IPS-18a (cell line): ENCODE measurements at regions not wholly inside any gene's neighbourhood (a gene's known extent, or its start where the extent isn't known, plus 50 kb on each side); places are given as distances from the start of the nearest gene placed in this dataset.

Source experiments
- H3K27ac ChIP-seq: one replicate; pipeline ENCODE4 v1.5.1; 2013; ENCODE audit warnings: low read length
- H3K27me3 ChIP-seq: one replicate; pipeline ENCODE4 v1.6.1; 2013; ENCODE audit warnings: mild to moderate bottlenecking, low read length; ENCODE audit not compliant: control insufficient read depth, insufficient read depth
- H3K36me3 ChIP-seq: one replicate; pipeline ENCODE4 v1.6.1; 2013; ENCODE audit warnings: low read depth, low read length; ENCODE audit not compliant: control insufficient read depth
- H3K4me1 ChIP-seq: one replicate; pipeline ENCODE4 v1.6.1; 2013; ENCODE audit warnings: low read depth, low read length; ENCODE audit not compliant: control insufficient read depth
- H3K4me3 ChIP-seq: one replicate; pipeline ENCODE4 v1.5.1; 2013; ENCODE audit warnings: low read length
- H3K9ac ChIP-seq: one replicate; pipeline ENCODE4 v1.6.1; 2013; ENCODE audit warnings: mild to moderate bottlenecking, low read length, moderate library complexity
- H3K9me3 ChIP-seq: one replicate; pipeline ENCODE4 v1.6.1; 2013; ENCODE audit warnings: low read depth, low read length; ENCODE audit not compliant: control insufficient read depth

DNA sequence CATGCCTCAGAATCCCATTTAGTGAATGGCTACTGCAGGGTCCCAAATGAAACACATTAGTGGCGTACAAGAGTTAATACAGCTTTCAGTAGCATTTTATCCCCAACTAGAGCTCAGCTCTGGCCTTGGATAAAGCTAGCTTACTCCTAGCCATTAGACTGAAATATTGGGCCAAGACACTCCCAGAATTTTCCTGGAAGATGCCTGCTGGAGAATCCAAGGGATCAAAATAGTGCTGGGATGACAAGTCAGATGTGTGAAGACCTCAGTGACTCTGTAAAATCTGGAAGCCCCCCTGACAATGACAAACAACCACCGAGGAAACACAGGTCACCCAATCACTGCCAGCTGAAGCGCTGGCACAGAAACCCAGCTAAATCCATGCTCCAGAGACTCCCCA lies 303.1 kb upstream of the SORL1-AS1 start:
- H3K4me3 ChIP-seq, result no peak overlapping the region
- no peaks in the 10 kb centered on the region for H3K9me3 ChIP-seq
- H3K4me1 ChIP-seq, result peaks cover 16% of the 10 kb centered on the region
- no peak overlapping the region for H3K9ac ChIP-seq
- no peaks in the 10 kb centered on the region for H3K27me3 ChIP-seq
- H3K36me3 ChIP-seq, result no peaks in the 10 kb centered on the region
- H3K27ac ChIP-seq, result no peak overlapping the region

DNA sequence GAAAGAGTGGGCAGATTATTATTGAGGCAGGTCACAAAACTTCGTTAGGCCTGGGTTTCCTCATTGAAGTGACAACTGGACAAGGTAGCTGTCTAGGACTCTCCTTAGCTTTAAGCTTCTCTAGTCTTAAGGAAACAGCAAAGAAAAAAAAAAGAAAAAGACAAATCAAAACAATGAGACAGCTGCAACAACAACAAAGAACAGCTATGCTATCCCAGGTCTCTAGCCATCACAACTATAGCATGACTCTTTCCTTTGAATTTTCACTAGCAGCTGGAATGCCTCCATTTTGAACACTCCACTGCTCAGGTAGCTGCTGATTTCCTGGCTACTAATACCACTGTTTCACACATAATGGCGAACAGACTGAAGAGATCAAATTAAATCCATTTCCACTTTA lies 302.4 kb upstream of the SORL1-AS1 start:
- no peaks in the 10 kb centered on the region for H3K9me3 ChIP-seq
- no peak overlapping the region for H3K4me3 ChIP-seq
- no peaks in the 10 kb centered on the region for H3K27me3 ChIP-seq
- H3K27ac ChIP-seq, result no peak overlapping the region
- H3K36me3 ChIP-seq, result no peaks in the 10 kb centered on the region
- H3K9ac ChIP-seq, result no peak overlapping the region
- H3K4me1 ChIP-seq, result peaks cover 16% of the 10 kb centered on the region

DNA sequence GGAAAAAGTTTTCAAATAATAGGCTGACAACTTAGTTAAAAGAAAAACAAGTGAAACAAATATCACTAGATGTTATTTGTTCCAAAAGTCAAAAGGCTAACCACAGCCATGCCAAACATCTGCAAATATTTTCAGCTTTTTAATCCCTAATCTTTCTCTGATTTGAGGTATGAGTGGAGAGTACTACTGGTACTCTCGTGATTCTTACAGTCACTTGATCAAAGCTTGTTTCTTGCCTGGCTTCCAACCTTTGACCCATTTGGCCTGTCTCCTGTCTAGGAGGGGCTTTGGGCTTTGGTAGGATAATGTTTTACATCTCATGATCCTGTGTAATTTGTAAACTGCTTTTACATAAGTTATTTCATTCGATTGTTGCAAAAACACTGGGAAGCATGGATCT lies 301.8 kb upstream of the SORL1-AS1 start:
- H3K27ac ChIP-seq, result no peak overlapping the region
- no peaks in the 10 kb centered on the region for H3K9me3 ChIP-seq
- no peaks in the 10 kb centered on the region for H3K36me3 ChIP-seq
- H3K9ac ChIP-seq, result no peak overlapping the region
- peaks cover 16% of the 10 kb centered on the region for H3K4me1 ChIP-seq
- no peaks in the 10 kb centered on the region for H3K27me3 ChIP-seq
- H3K4me3 ChIP-seq, result no peak overlapping the region

DNA sequence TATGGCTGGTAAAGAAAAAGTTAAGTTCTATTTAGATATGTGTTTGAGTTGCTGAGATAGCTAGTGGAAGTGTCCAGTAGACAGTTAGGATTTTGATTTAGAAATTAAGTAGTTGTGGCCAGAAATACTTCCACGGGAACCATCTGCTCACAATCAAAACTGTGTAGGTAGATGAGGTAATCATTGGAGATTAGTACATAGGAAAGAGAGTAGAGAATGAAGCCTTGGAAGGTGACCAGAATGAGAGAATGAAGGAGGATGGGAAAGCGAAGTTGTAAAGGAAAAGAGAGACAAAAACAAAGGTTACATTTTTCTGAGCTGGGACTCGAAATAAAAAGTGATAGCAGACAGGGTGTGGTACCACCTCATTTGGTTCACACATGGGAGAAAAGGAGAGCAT lies 296.9 kb upstream of the SORL1-AS1 start:
- H3K36me3 ChIP-seq, result no peaks in the 10 kb centered on the region
- no peaks in the 10 kb centered on the region for H3K4me1 ChIP-seq
- no peaks in the 10 kb centered on the region for H3K27me3 ChIP-seq
- no peaks in the 10 kb centered on the region for H3K9me3 ChIP-seq
- H3K4me3 ChIP-seq, result no peak overlapping the region
- H3K9ac ChIP-seq, result no peak overlapping the region
- no peak overlapping the region for H3K27ac ChIP-seq

DNA sequence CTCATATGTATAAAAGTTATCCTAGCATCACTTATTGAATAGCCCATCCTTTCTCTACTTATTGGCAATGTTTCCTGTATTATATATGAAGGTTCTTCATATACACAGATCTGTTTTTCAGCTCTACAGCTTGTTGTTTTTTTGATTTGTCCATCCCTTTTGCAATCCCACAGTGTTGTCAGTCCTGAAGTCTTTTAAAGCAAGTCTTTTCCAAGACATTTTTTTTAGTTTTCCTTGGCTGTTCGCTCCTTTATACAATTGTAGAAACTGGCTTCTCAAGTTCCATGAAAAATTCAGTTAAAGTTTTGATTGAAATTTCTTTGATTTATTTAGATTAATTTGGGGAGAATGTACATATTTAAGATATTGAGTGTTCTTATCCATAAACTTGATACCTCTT lies 295.3 kb upstream of the SORL1-AS1 start:
- H3K4me1 ChIP-seq, result no peaks in the 10 kb centered on the region
- H3K27ac ChIP-seq, result no peak overlapping the region
- H3K9me3 ChIP-seq, result peaks cover 6% of the 10 kb centered on the region
- H3K9ac ChIP-seq, result no peak overlapping the region
- H3K36me3 ChIP-seq, result no peaks in the 10 kb centered on the region
- no peak overlapping the region for H3K4me3 ChIP-seq
- no peaks in the 10 kb centered on the region for H3K27me3 ChIP-seq

DNA sequence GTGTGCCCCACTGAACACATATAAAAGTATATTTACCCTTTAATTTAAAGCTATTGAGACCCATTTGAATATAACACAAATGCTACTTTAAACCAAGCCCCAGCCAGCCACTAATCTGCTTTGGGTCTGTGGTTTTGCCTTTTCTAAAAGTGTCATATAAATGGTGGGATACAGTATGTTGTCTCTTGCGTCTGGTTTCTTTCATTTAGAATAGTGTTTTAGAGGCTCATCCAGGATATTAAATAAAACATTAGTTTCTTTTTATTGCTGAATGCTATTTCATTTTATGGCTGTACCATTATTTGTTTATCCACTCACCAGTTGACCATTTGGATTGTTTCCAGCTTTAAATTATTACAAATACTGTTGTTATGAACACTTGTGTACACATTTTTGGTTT lies 290.5 kb upstream of the SORL1-AS1 start:
- no peak overlapping the region for H3K4me3 ChIP-seq
- H3K27me3 ChIP-seq, result no peaks in the 10 kb centered on the region
- no peak overlapping the region for H3K27ac ChIP-seq
- H3K4me1 ChIP-seq, result no peaks in the 10 kb centered on the region
- H3K9ac ChIP-seq, result no peak overlapping the region
- peaks cover 6% of the 10 kb centered on the region for H3K9me3 ChIP-seq
- no peaks in the 10 kb centered on the region for H3K36me3 ChIP-seq

DNA sequence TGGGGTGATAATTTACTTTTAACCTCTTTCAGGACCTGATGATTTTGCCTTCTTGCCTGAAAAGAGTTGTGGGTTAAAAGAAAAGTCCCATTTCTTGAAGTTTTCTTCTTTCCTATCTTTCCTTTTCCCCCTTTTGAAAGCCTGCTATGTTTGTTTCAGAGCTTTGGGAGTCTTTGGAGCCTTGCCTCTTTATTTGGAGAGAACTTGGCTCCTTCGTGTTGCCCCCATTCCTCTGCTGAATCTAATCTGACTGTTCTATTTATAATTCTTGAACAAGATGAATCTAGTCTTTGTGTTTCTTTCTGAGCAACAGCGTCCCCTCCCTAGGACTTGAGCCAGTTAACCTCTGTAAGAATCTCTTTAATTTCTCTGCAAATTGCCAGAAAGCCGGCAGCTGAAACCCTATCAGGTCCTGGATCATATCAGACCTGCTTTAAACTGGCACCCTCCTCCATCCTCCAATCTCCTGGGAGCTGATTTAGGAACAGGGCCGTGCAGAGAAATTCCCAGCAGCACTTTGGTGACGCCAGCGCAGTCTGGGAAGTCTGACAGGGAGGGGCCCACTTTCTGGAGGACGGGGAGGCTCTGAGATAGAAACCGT lies 289.1 kb upstream of the SORL1-AS1 start:
- H3K9ac ChIP-seq, result no peak overlapping the region
- no peak overlapping the region for H3K4me3 ChIP-seq
- H3K36me3 ChIP-seq, result no peaks in the 10 kb centered on the region
- no peaks in the 10 kb centered on the region for H3K27me3 ChIP-seq
- no peak overlapping the region for H3K27ac ChIP-seq
- no peaks in the 10 kb centered on the region for H3K4me1 ChIP-seq
- peaks cover 6% of the 10 kb centered on the region for H3K9me3 ChIP-seq

DNA sequence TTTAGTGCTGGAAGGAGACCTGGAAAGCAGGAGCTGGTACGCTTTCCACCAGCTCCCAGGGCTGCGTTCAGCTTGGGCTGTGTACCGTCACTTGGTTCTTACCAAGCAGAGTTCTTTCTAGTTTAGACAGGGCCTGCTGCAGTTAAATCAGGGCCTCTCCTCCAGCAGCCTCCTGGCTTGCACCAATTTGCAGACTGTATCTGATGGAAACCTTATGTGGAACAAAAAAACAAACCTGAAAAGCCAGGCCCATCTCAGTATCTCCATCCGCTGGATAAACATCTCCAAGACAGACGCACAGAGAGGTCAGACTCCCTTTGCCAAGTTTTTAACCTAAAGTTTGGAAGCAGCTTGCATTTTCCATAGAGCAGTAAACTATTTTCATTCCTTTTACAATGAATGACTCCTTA lies 288.6 kb upstream of the SORL1-AS1 start:
- Histone ChIP-seq H3K4me1 (no peaks in the 10 kb centered on the region), H3K9ac (no peak overlapping the region), H3K27ac (no peak overlapping the region)

DNA sequence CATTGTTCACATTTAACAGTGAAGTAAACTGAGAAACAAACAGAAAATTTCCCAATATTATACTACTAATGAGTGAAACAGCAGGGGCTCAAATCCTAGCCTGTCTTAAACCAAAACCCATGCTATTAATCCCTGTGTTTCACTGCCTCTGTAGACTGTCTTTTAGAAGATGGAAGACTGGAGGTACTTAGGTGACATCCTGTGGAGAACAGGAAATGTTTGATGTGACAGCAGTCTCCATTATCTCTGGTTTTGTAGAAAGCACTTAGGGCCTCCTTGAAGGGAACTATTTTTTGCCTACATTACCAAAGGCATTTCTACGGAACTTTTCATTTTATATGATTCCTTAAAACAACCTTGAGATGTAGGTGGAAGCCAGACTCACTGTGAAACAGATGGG lies 288.1 kb upstream of the SORL1-AS1 start:
- Histone ChIP-seq H3K36me3 (no peaks in the 10 kb centered on the region), H3K27ac (no peak overlapping the region), H3K27me3 (no peaks in the 10 kb centered on the region), H3K9me3 (peaks cover 6% of the 10 kb centered on the region), H3K4me3 (no peak overlapping the region), H3K4me1 (no peaks in the 10 kb centered on the region), H3K9ac (no peak overlapping the region)

More for the DNA sequence above, 288.6 kb upstream of the SORL1-AS1 start:
- Histone ChIP-seq H3K9me3 (peaks cover 6% of the 10 kb centered on the region), H3K36me3 (no peaks in the 10 kb centered on the region), H3K4me3 (no peak overlapping the region), H3K27me3 (no peaks in the 10 kb centered on the region)

DNA sequence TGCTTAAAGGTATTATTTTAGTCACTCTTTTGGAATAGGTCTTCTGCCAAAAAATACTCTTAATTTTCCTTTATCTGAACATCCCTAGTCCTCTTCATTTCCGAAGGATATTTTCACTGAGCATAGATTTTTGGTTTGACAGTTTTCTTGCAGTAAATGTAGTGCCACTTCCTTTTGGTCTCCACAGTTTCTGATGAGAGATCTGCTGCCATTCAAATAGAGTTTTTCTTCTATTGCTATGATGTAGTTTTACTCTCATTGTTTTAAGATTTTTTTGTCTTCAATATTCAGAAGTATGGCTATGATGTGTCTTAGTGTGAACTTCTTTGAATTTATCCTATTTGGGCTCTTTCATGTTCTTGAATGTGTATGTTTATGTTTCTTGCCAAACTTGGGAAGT lies 281.1 kb upstream of the SORL1-AS1 start:
- H3K9me3 ChIP-seq, result no peaks in the 10 kb centered on the region
- no peak overlapping the region for H3K4me3 ChIP-seq
- no peaks in the 10 kb centered on the region for H3K4me1 ChIP-seq
- H3K27ac ChIP-seq, result no peak overlapping the region
- H3K27me3 ChIP-seq, result no peaks in the 10 kb centered on the region
- no peaks in the 10 kb centered on the region for H3K36me3 ChIP-seq
- H3K9ac ChIP-seq, result no peak overlapping the region

DNA sequence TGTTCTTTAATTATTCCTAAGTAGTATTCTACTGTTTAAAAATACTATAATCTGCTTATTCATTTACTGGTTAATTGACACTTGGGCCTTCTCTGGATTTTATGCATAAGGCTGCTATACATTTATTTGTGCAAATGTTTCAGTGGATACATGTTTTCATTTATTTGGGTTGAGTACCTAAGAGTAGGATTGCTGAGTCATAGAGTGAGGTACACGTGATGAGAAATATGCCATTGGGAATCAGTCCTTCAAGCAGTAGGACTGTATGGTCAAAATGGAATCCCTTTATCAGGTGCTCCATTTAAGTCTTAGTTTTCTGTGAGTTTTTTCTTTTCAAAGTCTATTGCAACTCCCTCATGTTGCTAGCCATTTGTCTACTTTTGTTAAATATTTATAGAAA lies 275.2 kb upstream of the SORL1-AS1 start:
- H3K27ac ChIP-seq, result no peak overlapping the region
- H3K36me3 ChIP-seq, result no peaks in the 10 kb centered on the region
- no peak overlapping the region for H3K4me3 ChIP-seq
- H3K9me3 ChIP-seq, result no peaks in the 10 kb centered on the region
- H3K27me3 ChIP-seq, result peaks cover 24% of the 10 kb centered on the region
- H3K4me1 ChIP-seq, result peaks cover 9% of the 10 kb centered on the region
- no peak overlapping the region for H3K9ac ChIP-seq

DNA sequence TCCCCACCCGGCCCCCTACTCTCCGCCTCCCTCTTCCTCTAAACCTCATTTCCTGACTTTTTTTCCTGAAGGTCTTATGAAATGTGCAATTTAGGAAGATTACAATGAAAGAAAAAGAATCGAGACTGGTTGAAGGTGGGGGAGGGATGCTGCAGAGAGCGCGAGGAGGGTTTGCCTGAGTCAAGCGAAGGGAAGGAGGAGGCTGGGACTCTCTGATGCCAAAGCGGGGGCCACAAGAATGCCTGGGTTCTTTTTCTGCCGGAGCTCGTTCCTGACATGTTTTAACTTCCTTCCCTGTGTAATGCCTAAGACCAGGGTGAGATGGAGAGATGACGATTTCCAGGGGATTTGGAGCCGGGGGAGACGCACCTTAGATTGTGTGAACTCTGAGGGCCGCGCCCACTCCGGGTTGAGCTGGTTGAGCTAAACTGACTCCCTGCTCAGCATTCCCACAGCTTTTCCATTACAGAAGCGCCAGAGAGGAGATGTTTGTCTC lies 270.5 kb upstream of the SORL1-AS1 start:
- Histone ChIP-seq H3K27ac (no peak overlapping the region), H3K9me3 (peaks cover 4% of the 10 kb centered on the region), H3K4me1 (peaks cover 11% of the 10 kb centered on the region), H3K27me3 (peaks cover 26% of the 10 kb centered on the region), H3K9ac (peak overlapping the region; percentile 83), H3K4me3 (peak overlapping the region; percentile 75), H3K36me3 (no peaks in the 10 kb centered on the region)
